H9 (cell line): ENCODE measurements at regions not wholly inside any gene's neighbourhood (a gene's known extent, or its start where the extent isn't known, plus 50 kb on each side); places are given as distances from the start of the nearest gene placed in this dataset.

Experiments
- DNase-seq: peaks from one replicate; pipeline ENCODE4 v3.0.0-alpha.2; 2017
- H2AFZ ChIP-seq: one replicate; pipeline ENCODE4 v1.6.1; 2013; ENCODE audit warnings: mild to moderate bottlenecking, low read length, control low read depth, moderate library complexity
- H2AK5ac ChIP-seq: 2 replicates; pipeline ENCODE4 v1.6.1; 2013; ENCODE audit warnings: low read length, control low read depth, mixed read lengths; ENCODE audit not compliant: insufficient read length
- H2BK120ac ChIP-seq: one replicate; pipeline ENCODE4 v1.6.1; 2013; ENCODE audit warnings: low read depth, mild to moderate bottlenecking, low read length, control low read depth, inconsistent platforms; ENCODE audit not compliant: poor library complexity, severe bottlenecking
- H2BK12ac ChIP-seq: 2 replicates; pipeline ENCODE4 v1.6.1; 2013; ENCODE audit warnings: low read length, control low read depth, mixed read lengths, low read depth; ENCODE audit not compliant: insufficient read length
- H2BK15ac ChIP-seq: 2 replicates; pipeline ENCODE4 v1.6.1; 2013; ENCODE audit warnings: low read depth, low read length, control low read depth
- H2BK20ac ChIP-seq: one replicate; pipeline ENCODE4 v1.6.1; 2013; ENCODE audit warnings: low read depth, mild to moderate bottlenecking, low read length, control low read depth, inconsistent platforms; ENCODE audit not compliant: poor library complexity, severe bottlenecking
- H2BK5ac ChIP-seq: 2 replicates; pipeline ENCODE4 v1.6.1; 2013; ENCODE audit warnings: low read length, control low read depth, mixed read lengths; ENCODE audit not compliant: insufficient read length
- H3K14ac ChIP-seq: 2 replicates; pipeline ENCODE4 v1.6.1; 2013; ENCODE audit warnings: low read length, control low read depth; ENCODE audit not compliant: insufficient read depth
- H3K18ac ChIP-seq: 2 replicates; pipeline ENCODE4 v1.6.1; 2013; ENCODE audit warnings: low read depth, mild to moderate bottlenecking, mixed read lengths, low read length, control low read depth; ENCODE audit not compliant: insufficient read length
- H3K23ac ChIP-seq: 2 replicates; pipeline ENCODE4 v1.6.1; 2013; ENCODE audit warnings: low read length, control low read depth, mixed read lengths, low read depth; ENCODE audit not compliant: insufficient read length
- H3K23me2 ChIP-seq: 2 replicates; pipeline ENCODE4 v1.6.1; 2013; ENCODE audit warnings: low read depth, mild to moderate bottlenecking, mixed read lengths, low read length, control low read depth; ENCODE audit not compliant: insufficient read length, poor library complexity, severe bottlenecking
- H3K27ac ChIP-seq: 2 replicates; pipeline ENCODE4 v1.5.1; 2013; ENCODE audit warnings: low read length, control low read depth, mixed read lengths, low read depth; ENCODE audit not compliant: insufficient read length
- H3K27me3 ChIP-seq: 2 replicates; pipeline ENCODE4 v1.6.1; 2013; ENCODE audit warnings: low read length, control low read depth, inconsistent platforms; ENCODE audit not compliant: insufficient read depth
- H3K4ac ChIP-seq: 2 replicates; pipeline ENCODE4 v1.6.1; 2013; ENCODE audit warnings: low read depth, mild to moderate bottlenecking, control low read depth, inconsistent platforms, low read length, moderate library complexity
- H3K4me1 ChIP-seq: 2 replicates; pipeline ENCODE4 v1.6.1; 2013; ENCODE audit warnings: low read length, control low read depth, inconsistent platforms; ENCODE audit not compliant: insufficient read depth
- H3K4me2 ChIP-seq: 2 replicates; pipeline ENCODE4 v1.6.1; 2013; ENCODE audit warnings: low read length, control low read depth, mixed read lengths; ENCODE audit not compliant: insufficient read length, insufficient read depth
- H3K56ac ChIP-seq: 2 replicates; pipeline ENCODE4 v1.6.1; 2013; ENCODE audit warnings: low read depth, mild to moderate bottlenecking, mixed read lengths, low read length, control low read depth; ENCODE audit not compliant: insufficient read length
- H3K79me1 ChIP-seq: 2 replicates; pipeline ENCODE4 v1.6.1; 2013; ENCODE audit warnings: low read depth, mild to moderate bottlenecking, moderate library complexity, low read length, control low read depth, inconsistent platforms; ENCODE audit not compliant: insufficient read depth, poor library complexity, severe bottlenecking
- H3K79me2 ChIP-seq: 2 replicates; pipeline ENCODE4 v1.6.1; 2013; ENCODE audit warnings: low read length, control low read depth, inconsistent platforms; ENCODE audit not compliant: insufficient read depth
- H3K9ac ChIP-seq: 2 replicates; pipeline ENCODE4 v1.6.1; 2013; ENCODE audit warnings: low read length, control low read depth, mixed read lengths; ENCODE audit not compliant: insufficient read length; ENCODE audit errors: extremely low read depth
- H3K9me3 ChIP-seq: one replicate; pipeline ENCODE4 v1.6.1; 2013; ENCODE audit warnings: low read depth, low read length, inconsistent platforms; ENCODE audit not compliant: control insufficient read depth
- H3T11ph ChIP-seq: one replicate; pipeline ENCODE4 v1.6.1; 2013; ENCODE audit warnings: mild to moderate bottlenecking, low read length, control low read depth, inconsistent platforms
- H4K20me1 ChIP-seq: one replicate; pipeline ENCODE4 v1.6.1; 2013; ENCODE audit not compliant: control insufficient read depth, insufficient read length, insufficient read depth
- H4K5ac ChIP-seq: 2 replicates; pipeline ENCODE4 v1.6.1; 2013; ENCODE audit warnings: low read depth, mild to moderate bottlenecking, mixed read lengths, low read length, control low read depth; ENCODE audit not compliant: insufficient read length
- H4K8ac ChIP-seq: replicated peaks from 2 replicates; pipeline ENCODE4 v1.6.1; 2013; ENCODE audit warnings: low read length, control low read depth, mixed read lengths, low read depth; ENCODE audit not compliant: insufficient read length
- H4K91ac ChIP-seq: 2 replicates; pipeline ENCODE4 v1.6.1; 2013; ENCODE audit warnings: low read depth, mild to moderate bottlenecking, moderate library complexity, mixed read lengths, low read length, control low read depth; ENCODE audit not compliant: insufficient read length
- H3K27ac Mint-ChIP-seq, 3 experiments: 2 replicates in 2 of 3; 3 replicates in 1 of 3; pipeline ENCODE4 v1.8.0; 2020 to 2021; ENCODE audit warnings: mixed read lengths in 3 of 3, mild to moderate bottlenecking in 1 of 3, moderate library complexity in 1 of 3
- H3K27me3 Mint-ChIP-seq: 2 replicates; pipeline ENCODE4 v1.8.0; 2021; ENCODE audit warnings: low read depth, mild to moderate bottlenecking, moderate library complexity, mixed read lengths
- H3K36me3 Mint-ChIP-seq, 3 experiments: 2 replicates in 2 of 3; 3 replicates in 1 of 3; pipeline ENCODE4 v1.8.0; 2020 to 2021; ENCODE audit warnings: low read depth in 3 of 3, mixed read lengths in 3 of 3; ENCODE audit not compliant: insufficient read depth in 1 of 3
- H3K4me1 Mint-ChIP-seq, 2 experiments: 2 replicates each; pipeline ENCODE4 v1.8.0; 2020; ENCODE audit warnings: mixed read lengths in 2 of 2
- H3K4me3 Mint-ChIP-seq, 2 experiments: 2 replicates in 1 of 2; 3 replicates in 1 of 2; pipeline ENCODE4 v1.8.0; 2020 to 2021; ENCODE audit warnings: mild to moderate bottlenecking in 2 of 2, mixed read lengths in 2 of 2, moderate library complexity in 1 of 2
- H3K9me3 Mint-ChIP-seq, 2 experiments: 2 replicates in 1 of 2; 3 replicates in 1 of 2; pipeline ENCODE4 v1.8.0; 2020; ENCODE audit warnings: mild to moderate bottlenecking in 2 of 2, mixed read lengths in 2 of 2, moderate library complexity in 1 of 2
- WGBS: extraction: QIAGEN DNeasy Blood & Tissue Kit; methylation state at CpG from one replicate; pipeline ENCODE4 v1.1.7; 2013; ENCODE audit warnings: missing lambda C conversion rate, low lambda C conversion rate, mixed read lengths; ENCODE audit not compliant: insufficient read length; ENCODE audit errors: extremely low coverage; 5-methylcytosine and 5-hydroxymethylcytosine counted together
- TF ChIP-seq, protein P1 (sequence below): fragments of 200-600 bp; sonication (generic); conservative IDR thresholded peaks from 3 replicates; pipeline ENCODE4 v1.8.0; 2021; ENCODE audit warnings: antibody characterized with exemption, mild to moderate bottlenecking

DNA sequence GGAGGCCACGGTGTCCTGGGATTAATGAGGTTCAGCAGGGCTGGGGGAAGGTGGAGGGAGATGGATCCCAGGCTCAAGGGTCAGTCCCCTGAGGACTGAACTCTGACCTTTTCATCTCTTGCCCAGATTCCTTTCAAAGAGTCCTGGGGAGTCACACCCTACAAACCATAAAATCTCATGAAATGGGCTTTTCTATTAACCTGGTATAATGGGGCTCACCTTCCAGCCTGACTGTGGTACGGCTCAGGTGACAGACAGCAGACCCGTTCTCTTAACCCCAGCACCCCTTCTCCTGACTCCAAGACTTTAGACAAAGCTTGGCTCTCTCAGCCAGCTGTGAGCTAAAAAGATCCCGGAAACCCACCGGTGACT lies 268.2 kb downstream of the ADGRD1 start:
- H2BK20ac ChIP-seq, result no peak overlapping the region

More for the DNA sequence above, 268.2 kb downstream of the ADGRD1 start:
- TF ChIP-seq, protein P1, sequence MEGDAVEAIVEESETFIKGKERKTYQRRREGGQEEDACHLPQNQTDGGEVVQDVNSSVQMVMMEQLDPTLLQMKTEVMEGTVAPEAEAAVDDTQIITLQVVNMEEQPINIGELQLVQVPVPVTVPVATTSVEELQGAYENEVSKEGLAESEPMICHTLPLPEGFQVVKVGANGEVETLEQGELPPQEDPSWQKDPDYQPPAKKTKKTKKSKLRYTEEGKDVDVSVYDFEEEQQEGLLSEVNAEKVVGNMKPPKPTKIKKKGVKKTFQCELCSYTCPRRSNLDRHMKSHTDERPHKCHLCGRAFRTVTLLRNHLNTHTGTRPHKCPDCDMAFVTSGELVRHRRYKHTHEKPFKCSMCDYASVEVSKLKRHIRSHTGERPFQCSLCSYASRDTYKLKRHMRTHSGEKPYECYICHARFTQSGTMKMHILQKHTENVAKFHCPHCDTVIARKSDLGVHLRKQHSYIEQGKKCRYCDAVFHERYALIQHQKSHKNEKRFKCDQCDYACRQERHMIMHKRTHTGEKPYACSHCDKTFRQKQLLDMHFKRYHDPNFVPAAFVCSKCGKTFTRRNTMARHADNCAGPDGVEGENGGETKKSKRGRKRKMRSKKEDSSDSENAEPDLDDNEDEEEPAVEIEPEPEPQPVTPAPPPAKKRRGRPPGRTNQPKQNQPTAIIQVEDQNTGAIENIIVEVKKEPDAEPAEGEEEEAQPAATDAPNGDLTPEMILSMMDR, result no peak
- H3K79me2 ChIP-seq, result no peaks in the 10 kb centered on the region
- H3K56ac ChIP-seq, result no peak overlapping the region
- no CpG with 5 or more reads among the region's 5 CpGs for WGBS
- Mint-ChIP-seq H3K9me3 (no peaks in the 10 kb centered on the region), H3K27me3 (peaks cover 5% of the 10 kb centered on the region), H3K27ac (no peak overlapping the region), H3K36me3 (no peaks in the 10 kb centered on the region), H3K4me1 (peaks cover 23 to 40% of the 10 kb centered on the region in 2 experiments), H3K4me3 (no peak overlapping the region)
- no peak overlapping the region for H3K4ac ChIP-seq
- no peak overlapping the region for H2AK5ac ChIP-seq
- H2BK5ac ChIP-seq, result no peak overlapping the region
- H3T11ph ChIP-seq, result no peak overlapping the region
- H2BK15ac ChIP-seq, result no peak overlapping the region; the same call in 1 of the 2 replicates
- H3K79me1 ChIP-seq, result no peaks in the 10 kb centered on the region
- no peak overlapping the region for H3K14ac ChIP-seq
- H3K4me2 ChIP-seq, result no peak overlapping the region
- no peak overlapping the region for H3K18ac ChIP-seq
- H4K91ac ChIP-seq, result no peak overlapping the region
- peaks cover 11% of the 10 kb centered on the region; the same call in 1 of the 2 replicates for H3K4me1 ChIP-seq
- no peaks in the 10 kb centered on the region for H3K23me2 ChIP-seq
- H3K9ac ChIP-seq, result no peak overlapping the region
- no peaks in the 10 kb centered on the region for H3K27me3 ChIP-seq
- no peak overlapping the region for H2AFZ ChIP-seq
- H3K9me3 ChIP-seq, result no peaks in the 10 kb centered on the region
- no peak overlapping the region for H3K23ac ChIP-seq
- no peak overlapping the region for H4K5ac ChIP-seq
- no peaks in the 10 kb centered on the region for H4K20me1 ChIP-seq
- H3K27ac ChIP-seq, result no peak overlapping the region
- no peak overlapping the region for H2BK120ac ChIP-seq
- H4K8ac ChIP-seq, result no peak overlapping the region
- no peak for DNase-seq
- no peak overlapping the region for H2BK12ac ChIP-seq
